WTC11 (cell line): ENCODE measurements at regions not wholly inside any gene's neighbourhood (a gene's known extent, or its start where the extent isn't known, plus 50 kb on each side); places are given as distances from the start of the nearest gene placed in this dataset.

Experiments
- ATAC-seq: fragments of 200-7000 bp; cut with Tn5 transposase; 2 replicates; pipeline ENCODE4 v1.10.0; 2021; ENCODE audit warnings: mild to moderate bottlenecking, moderate library complexity
- CTCF ChIA-PET: fragments of 300-600 bp; sonication (Branson Sonifier 250); formaldehyde crosslinking; loops from one replicate; lab custom pipeline; 2021; ENCODE audit warnings: antibody characterized with exemption; lab: Charles Lee
- POLR2A ChIA-PET: fragments of 350-600 bp; sonication (Branson Sonifier 250); formaldehyde crosslinking; loops from one replicate; lab custom pipeline; 2021; ENCODE audit warnings: antibody characterized with exemption; lab: Charles Lee
- DNase-seq: peaks from one replicate; pipeline ENCODE4 v3.0.0; 2021; ENCODE audit warnings: low spot score
- H3K27ac Mint-ChIP-seq: 2 replicates; pipeline ENCODE4 v1.8.0; 2021; ENCODE audit warnings: mixed read lengths
- H3K27me3 Mint-ChIP-seq: 2 replicates; pipeline ENCODE4 v1.8.0; 2021; ENCODE audit warnings: low read depth, mild to moderate bottlenecking, moderate library complexity, mixed read lengths
- H3K36me3 Mint-ChIP-seq: 2 replicates; pipeline ENCODE4 v1.8.0; 2021; ENCODE audit warnings: mixed read lengths
- H3K4me1 Mint-ChIP-seq: 2 replicates; pipeline ENCODE4 v1.8.0; 2022; ENCODE audit warnings: mixed read lengths
- H3K4me3 Mint-ChIP-seq: 2 replicates; pipeline ENCODE4 v1.8.0; 2021; ENCODE audit warnings: mild to moderate bottlenecking, moderate library complexity, mixed read lengths
- H3K9me3 Mint-ChIP-seq: 2 replicates; pipeline ENCODE4 v1.8.0; 2021; ENCODE audit warnings: mixed read lengths
- ATF1 ChIP-seq: sonication (generic); formaldehyde crosslinking; IDR thresholded peaks from 2 replicates; pipeline ENCODE4 v1.8.1; 2023; ENCODE audit warnings: mild to moderate bottlenecking, moderate library complexity, missing genetic modification reagents
- CBFB ChIP-seq: sonication (generic); formaldehyde crosslinking; IDR thresholded peaks from 2 replicates; pipeline ENCODE4 v1.8.1; 2022; ENCODE audit warnings: mild to moderate bottlenecking, low read depth, missing genetic modification reagents
- CREB1 ChIP-seq: sonication (generic); formaldehyde crosslinking; IDR thresholded peaks from 2 replicates; pipeline ENCODE4 v1.8.0; 2023; ENCODE audit warnings: mild to moderate bottlenecking, missing genetic modification reagents
- CREM ChIP-seq: sonication (generic); formaldehyde crosslinking; IDR thresholded peaks from 2 replicates; pipeline ENCODE4 v1.8.1; 2022; ENCODE audit warnings: mild to moderate bottlenecking, missing genetic modification reagents, moderate library complexity
- EMX1 ChIP-seq: fragments of 250-450 bp; sonication (Bioruptor Pico); IDR thresholded peaks from 2 replicates; pipeline ENCODE4 v1.8.0; 2021; ENCODE audit warnings: mild to moderate bottlenecking
- FOXJ3 ChIP-seq: sonication (generic); formaldehyde crosslinking; IDR thresholded peaks from 2 replicates; pipeline ENCODE4 v1.9.0; 2021; ENCODE audit warnings: missing genetic modification reagents, mild to moderate bottlenecking, borderline replicate concordance
- FOXP1 ChIP-seq: sonication (generic); formaldehyde crosslinking; IDR thresholded peaks from 2 replicates; pipeline ENCODE4 v1.8.0; 2022; ENCODE audit warnings: missing genetic modification reagents, mild to moderate bottlenecking, moderate library complexity, borderline replicate concordance
- GABPB1 ChIP-seq: sonication (generic); formaldehyde crosslinking; IDR thresholded peaks from 2 replicates; pipeline ENCODE4 v1.8.1; 2023; ENCODE audit warnings: mild to moderate bottlenecking, missing genetic modification reagents
- GTF2I ChIP-seq: fragments of 250-450 bp; sonication (Bioruptor Pico); conservative IDR thresholded peaks from 2 replicates; pipeline ENCODE4 v1.4.0; 2021; ENCODE audit warnings: mild to moderate bottlenecking
- HMGA2 ChIP-seq: fragments of 250-450 bp; sonication (Bioruptor Pico); IDR thresholded peaks from 2 replicates; pipeline ENCODE4 v1.4.0; 2021; ENCODE audit warnings: mild to moderate bottlenecking, moderate library complexity
- KAT7 ChIP-seq: sonication (generic); formaldehyde crosslinking; IDR thresholded peaks from 2 replicates; pipeline ENCODE4 v1.8.1; 2023; ENCODE audit warnings: missing genetic modification reagents, mild to moderate bottlenecking, borderline replicate concordance
- NFATC4 ChIP-seq: fragments of 250-450 bp; sonication (Bioruptor Pico); IDR thresholded peaks from 2 replicates; pipeline ENCODE4 v1.9.0; 2021; ENCODE audit warnings: mild to moderate bottlenecking
- NR3C1 ChIP-seq: sonication (generic); formaldehyde crosslinking; conservative IDR thresholded peaks from 2 replicates; pipeline ENCODE4 v1.8.1; 2023; ENCODE audit warnings: low read depth, mild to moderate bottlenecking, missing genetic modification reagents
- RORB ChIP-seq: fragments of 250-450 bp; sonication (Bioruptor Pico); IDR thresholded peaks from 2 replicates; pipeline ENCODE4 v1.9.0; 2021; ENCODE audit warnings: mild to moderate bottlenecking
- SMAD3 ChIP-seq: sonication (generic); formaldehyde crosslinking; IDR thresholded peaks from 2 replicates; pipeline ENCODE4 v1.8.0; 2022; ENCODE audit warnings: missing genetic modification reagents, mild to moderate bottlenecking, borderline replicate concordance
- SP1 ChIP-seq: sonication (generic); formaldehyde crosslinking; conservative IDR thresholded peaks from 2 replicates; pipeline ENCODE4 v1.8.1; 2022; ENCODE audit warnings: missing genetic modification reagents
- ZNF671 ChIP-seq: fragments of 250-450 bp; sonication (Bioruptor Pico); IDR thresholded peaks from 2 replicates; pipeline ENCODE4 v1.8.0; 2021; ENCODE audit warnings: mild to moderate bottlenecking
- TF ChIP-seq, protein P1 (sequence below): fragments of 250-450 bp; sonication (Bioruptor Pico); IDR thresholded peaks from 2 replicates; pipeline ENCODE4 v1.9.0; 2021; ENCODE audit warnings: mild to moderate bottlenecking
- TF ChIP-seq, protein P2 (sequence below): sonication (generic); formaldehyde crosslinking; IDR thresholded peaks from 2 replicates; pipeline ENCODE4 v1.8.1; 2023; ENCODE audit warnings: mild to moderate bottlenecking, missing genetic modification reagents, moderate library complexity
- TF ChIP-seq, protein P3 (sequence below): sonication (generic); formaldehyde crosslinking; IDR thresholded peaks from 2 replicates; pipeline ENCODE4 v1.8.1; 2022; ENCODE audit warnings: low read depth, missing genetic modification reagents, borderline replicate concordance
- TF ChIP-seq, protein P4 (sequence below): sonication (generic); formaldehyde crosslinking; IDR thresholded peaks from 2 replicates; pipeline ENCODE4 v1.8.0; 2022; ENCODE audit warnings: mild to moderate bottlenecking, missing genetic modification reagents

DNA sequence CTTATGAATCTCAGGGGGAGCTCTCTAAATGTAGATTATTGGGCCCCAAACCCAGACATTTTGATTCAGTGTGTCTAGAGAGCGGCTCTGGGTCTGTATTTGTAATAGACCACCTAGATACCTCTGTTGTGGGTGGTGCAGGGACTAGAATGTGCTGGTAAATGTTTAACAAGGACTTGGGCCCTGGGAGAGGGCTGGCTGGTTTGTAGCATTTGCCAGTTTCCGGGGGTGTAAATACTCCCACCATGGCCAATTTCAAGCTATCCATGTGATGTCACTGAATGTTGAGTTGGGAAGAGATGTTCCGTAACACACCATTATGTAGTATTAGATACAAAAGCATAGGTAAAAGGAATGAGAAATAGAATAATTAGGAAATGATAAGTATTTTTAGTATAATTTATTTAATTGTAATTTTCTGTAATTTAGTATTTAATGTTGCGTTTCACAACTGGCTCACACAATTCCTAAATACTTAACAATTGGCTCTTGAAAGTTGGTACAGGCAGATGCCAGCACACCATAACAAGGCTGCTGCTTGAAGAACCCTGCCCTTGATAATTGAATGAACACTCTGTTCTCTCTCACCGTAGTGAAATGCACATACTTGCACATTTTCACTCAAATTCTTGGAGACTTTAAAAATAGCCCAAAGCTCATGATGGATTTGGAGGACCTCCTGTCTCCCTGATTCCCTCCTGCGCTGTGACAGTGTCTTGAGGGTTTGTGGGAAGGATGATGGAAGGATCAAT lies 359.2 kb upstream of the PROK2 start:
- Mint-ChIP-seq H3K27me3 (no peaks in the 10 kb centered on the region), H3K4me3 (no peak overlapping the region), H3K9me3 (peaks cover 12% of the 10 kb centered on the region), H3K36me3 (0 out of 2 replicates have a peak, but pooled peaks cover 5% of the 10 kb centered on the region), H3K4me1 (no peaks in the 10 kb centered on the region), H3K27ac (no peak overlapping the region)
- TF ChIP-seq HMGA2 (CRISPR knock-in tag) = no peak
- TF ChIP-seq, protein P1, sequence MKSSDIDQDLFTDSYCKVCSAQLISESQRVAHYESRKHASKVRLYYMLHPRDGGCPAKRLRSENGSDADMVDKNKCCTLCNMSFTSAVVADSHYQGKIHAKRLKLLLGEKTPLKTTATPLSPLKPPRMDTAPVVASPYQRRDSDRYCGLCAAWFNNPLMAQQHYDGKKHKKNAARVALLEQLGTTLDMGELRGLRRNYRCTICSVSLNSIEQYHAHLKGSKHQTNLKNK = no peak
- TF ChIP-seq, protein P2, sequence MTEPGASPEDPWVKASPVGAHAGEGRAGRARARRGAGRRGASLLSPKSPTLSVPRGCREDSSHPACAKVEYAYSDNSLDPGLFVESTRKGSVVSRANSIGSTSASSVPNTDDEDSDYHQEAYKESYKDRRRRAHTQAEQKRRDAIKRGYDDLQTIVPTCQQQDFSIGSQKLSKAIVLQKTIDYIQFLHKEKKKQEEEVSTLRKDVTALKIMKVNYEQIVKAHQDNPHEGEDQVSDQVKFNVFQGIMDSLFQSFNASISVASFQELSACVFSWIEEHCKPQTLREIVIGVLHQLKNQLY = no peak
- no peak for TF ChIP-seq KAT7 (CRISPR knock-in tag)
- no peak for TF ChIP-seq NFATC4 (CRISPR knock-in tag)
- no peak for ATAC-seq
- ChIA-PET CTCF (interaction anchor here (0.6 kb wide), 1 partner anchor 203 kb away, joined by 3 read pairs; no protein-coding TSS in a partner anchor), POLR2A (no interaction called here)
- no peak for DNase-seq

DNA sequence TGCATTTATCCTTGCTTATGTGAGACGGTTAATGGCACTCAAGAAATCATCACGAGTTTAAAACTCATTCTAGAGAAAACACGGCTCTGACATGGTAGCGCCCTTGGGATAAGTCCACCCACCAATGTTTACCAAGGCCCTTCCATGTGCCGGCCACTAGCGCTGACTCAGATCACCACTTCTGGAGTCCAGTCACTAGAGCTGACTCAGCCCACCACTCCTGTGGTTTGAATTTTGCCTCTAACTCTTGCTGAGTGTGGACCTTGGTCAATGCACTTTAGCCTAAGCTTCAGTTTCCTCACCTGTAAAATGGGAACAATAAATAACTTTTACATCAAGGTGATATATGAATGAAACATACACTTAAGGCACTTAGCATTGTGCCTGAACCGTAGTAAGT lies 358.4 kb upstream of the PROK2 start:
- no peaks in the 10 kb centered on the region for H3K27me3 Mint-ChIP-seq
- DNase-seq = no peak
- peaks cover 8% of the 10 kb centered on the region for H3K9me3 Mint-ChIP-seq
- no peak for ATAC-seq
- CTCF ChIA-PET = no interaction called here
- POLR2A ChIA-PET = no interaction called here
- H3K4me3 Mint-ChIP-seq = no peak overlapping the region
- H3K27ac Mint-ChIP-seq = no peak overlapping the region
- no peak for TF ChIP-seq SMAD3 (CRISPR knock-in tag)
- TF ChIP-seq NR3C1 (CRISPR knock-in tag) = no peak
- no peak for TF ChIP-seq ATF1 (CRISPR knock-in tag)
- 0 out of 2 replicates have a peak, but pooled peaks cover 2% of the 10 kb centered on the region for H3K36me3 Mint-ChIP-seq
- no peaks in the 10 kb centered on the region for H3K4me1 Mint-ChIP-seq

DNA sequence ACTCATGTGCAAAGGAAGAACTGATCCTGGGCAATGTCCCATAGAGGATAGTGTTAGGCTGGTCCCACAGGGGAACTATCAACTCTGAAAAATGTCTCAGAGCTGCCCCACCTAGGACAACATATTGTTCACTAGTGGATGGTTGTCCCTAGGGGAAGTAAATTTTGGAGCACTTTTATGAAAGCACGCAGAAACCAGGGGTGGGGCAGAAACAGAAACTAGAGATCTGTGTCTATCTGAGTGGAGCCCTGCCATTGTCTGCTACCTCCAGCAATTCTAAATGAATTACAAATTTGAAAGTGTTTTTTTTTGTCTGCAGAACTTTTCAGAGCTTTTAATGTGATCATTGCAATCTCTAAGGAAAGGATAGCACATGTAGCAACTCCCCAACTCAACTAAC lies 357.1 kb upstream of the PROK2 start:
- peaks cover 3% of the 10 kb centered on the region; the same call in 1 of the 2 replicates for H3K9me3 Mint-ChIP-seq
- ChIA-PET CTCF (no interaction called here), POLR2A (no interaction called here)
- TF ChIP-seq GTF2I (CRISPR knock-in tag) = no peak
- TF ChIP-seq, protein P3, sequence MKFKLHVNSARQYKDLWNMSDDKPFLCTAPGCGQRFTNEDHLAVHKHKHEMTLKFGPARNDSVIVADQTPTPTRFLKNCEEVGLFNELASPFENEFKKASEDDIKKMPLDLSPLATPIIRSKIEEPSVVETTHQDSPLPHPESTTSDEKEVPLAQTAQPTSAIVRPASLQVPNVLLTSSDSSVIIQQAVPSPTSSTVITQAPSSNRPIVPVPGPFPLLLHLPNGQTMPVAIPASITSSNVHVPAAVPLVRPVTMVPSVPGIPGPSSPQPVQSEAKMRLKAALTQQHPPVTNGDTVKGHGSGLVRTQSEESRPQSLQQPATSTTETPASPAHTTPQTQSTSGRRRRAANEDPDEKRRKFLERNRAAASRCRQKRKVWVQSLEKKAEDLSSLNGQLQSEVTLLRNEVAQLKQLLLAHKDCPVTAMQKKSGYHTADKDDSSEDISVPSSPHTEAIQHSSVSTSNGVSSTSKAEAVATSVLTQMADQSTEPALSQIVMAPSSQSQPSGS = no peak
- TF ChIP-seq FOXJ3 (CRISPR knock-in tag) = no peak
- no peak for TF ChIP-seq SP1
- TF ChIP-seq GABPB1 (CRISPR knock-in tag) = no peak
- TF ChIP-seq CBFB (CRISPR knock-in tag) = no peak
- TF ChIP-seq ZNF671 = no peak
- ATAC-seq = no peak
- H3K36me3 Mint-ChIP-seq = no peaks in the 10 kb centered on the region
- no peaks in the 10 kb centered on the region for H3K27me3 Mint-ChIP-seq
- DNase-seq = no peak
- peaks cover 9% of the 10 kb centered on the region for H3K4me1 Mint-ChIP-seq
- no peak overlapping the region for H3K27ac Mint-ChIP-seq
- no peak overlapping the region for H3K4me3 Mint-ChIP-seq

DNA sequence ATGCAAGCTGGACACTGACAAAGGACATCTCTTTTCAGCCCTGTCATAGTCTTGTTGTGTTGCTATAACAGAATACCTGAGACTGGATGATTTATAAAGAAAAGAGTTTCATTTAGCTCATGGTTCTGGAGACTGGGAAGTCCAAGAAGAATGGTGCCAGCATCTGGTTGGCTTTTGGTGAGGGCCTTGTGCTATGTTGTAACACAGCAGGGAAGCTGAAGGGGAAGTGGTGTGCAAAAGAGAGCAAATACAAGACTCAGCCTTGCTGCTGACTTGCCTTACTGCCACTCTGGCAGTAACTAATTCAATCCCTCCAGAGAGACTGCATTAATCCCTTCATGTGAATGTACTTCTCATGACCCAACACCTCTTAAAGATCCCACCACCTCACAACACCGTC lies 356.3 kb upstream of the PROK2 start:
- Mint-ChIP-seq H3K27ac (no peak overlapping the region), H3K9me3 (peaks cover 3% of the 10 kb centered on the region; the same call in 1 of the 2 replicates), H3K36me3 (no peaks in the 10 kb centered on the region), H3K27me3 (no peaks in the 10 kb centered on the region), H3K4me3 (no peak overlapping the region), H3K4me1 (peaks cover 13% of the 10 kb centered on the region)
- CTCF ChIA-PET = no interaction called here
- DNase-seq (no peak), ATAC-seq (no peak)
- POLR2A ChIA-PET = no interaction called here
- TF ChIP-seq RORB (CRISPR knock-in tag) = no peak
- TF ChIP-seq CREM (CRISPR knock-in tag) = no peak
- no peak for TF ChIP-seq SMAD3 (CRISPR knock-in tag)
- TF ChIP-seq CREB1 = no peak
- TF ChIP-seq FOXP1 = no peak
- TF ChIP-seq, protein P4, sequence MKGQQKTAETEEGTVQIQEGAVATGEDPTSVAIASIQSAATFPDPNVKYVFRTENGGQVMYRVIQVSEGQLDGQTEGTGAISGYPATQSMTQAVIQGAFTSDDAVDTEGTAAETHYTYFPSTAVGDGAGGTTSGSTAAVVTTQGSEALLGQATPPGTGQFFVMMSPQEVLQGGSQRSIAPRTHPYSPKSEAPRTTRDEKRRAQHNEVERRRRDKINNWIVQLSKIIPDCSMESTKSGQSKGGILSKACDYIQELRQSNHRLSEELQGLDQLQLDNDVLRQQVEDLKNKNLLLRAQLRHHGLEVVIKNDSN (CRISPR knock-in tag) = no peak
- TF ChIP-seq EMX1 = no peak
